Gastroesophageal sphincter (tissue), 3 donors: ENCODE measurements at regions not wholly inside any gene's neighbourhood (a gene's known extent, or its start where the extent isn't known, plus 50 kb on each side); places are given as distances from the start of the nearest gene placed in this dataset.

Experiments used
- CTCF ChIP-seq, 4 experiments: fragments of 200-600 bp in 2 of 4; fragments of 450-650 bp in 2 of 4; sonication (generic) in 1 of 4; IDR thresholded peaks; one replicate each; pipeline ENCODE4 v1.5.1; 2017 to 2019; ENCODE audit warnings: antibody characterized with exemption in 4 of 4, mild to moderate bottlenecking in 2 of 4, moderate library complexity in 2 of 4
- POLR2A ChIP-seq, 2 donors: fragments of 450-650 bp; IDR thresholded peaks; one replicate each; pipeline ENCODE4 v1.6.1; 2017; ENCODE audit warnings: antibody characterized with exemption in 2 of 2, mild to moderate bottlenecking in 2 of 2, moderate library complexity in 1 of 2
- POLR2AphosphoS5 ChIP-seq: sonication (generic); formaldehyde crosslinking; IDR thresholded peaks from one replicate; pipeline ENCODE4 v1.6.1; 2017; ENCODE audit warnings: antibody characterized with exemption

GRCh38 chr17:77861981-77862645 lies 96.4 kb upstream of the TNRC6C start:
- no peak for TF ChIP-seq CTCF (IDR thresholded peaks at IDR 0.05)
- TF ChIP-seq POLR2AphosphoS5 = no peak
- no peak for TF ChIP-seq POLR2A (IDR thresholded peaks at IDR 0.05)
